Epidermal melanocyte (primary cell): ENCODE measurements at regions not wholly inside any gene's neighbourhood (a gene's known extent, or its start where the extent isn't known, plus 50 kb on each side); places are given as distances from the start of the nearest gene placed in this dataset.

Experiments used
- DNase-seq: peaks from one replicate; pipeline ENCODE4 v3.0.0; 2011; ENCODE audit warnings: low spot score; ENCODE audit not compliant: insufficient read length

GRCh38 chr14:38336298-38336697 is 80.4 kb upstream of the CLEC14A start:
- DNase-seq, result no peak

- DNase-seq, result no peak
Measured at GRCh38 chr14:38330275-38330674, 74.4 kb upstream of the CLEC14A start.

GRCh38 chr14:38329246-38329645 is 73.4 kb upstream of the CLEC14A start:
- no peak for DNase-seq

- no peak for DNase-seq
Measured at GRCh38 chr14:38316922-38317321, 61.0 kb upstream of the CLEC14A start.

GRCh38 chr14:38311655-38312054 is 55.8 kb upstream of the CLEC14A start:
- DNase-seq, result no peak

- no peak for DNase-seq
Measured at GRCh38 chr14:38310420-38310995, 54.6 kb upstream of the CLEC14A start.

- DNase-seq, result no peak
Measured at GRCh38 chr14:38309522-38310277, 53.8 kb upstream of the CLEC14A start.
